GM12892 (cell line): ENCODE measurements at regions not wholly inside any gene's neighbourhood (a gene's known extent, or its start where the extent isn't known, plus 50 kb on each side); places are given as distances from the start of the nearest gene placed in this dataset.

Source experiments
- POLR2A ChIP-seq: IDR thresholded peaks from 2 replicates; pipeline ENCODE4 v1.6.1; 2011; ENCODE audit warnings: low read depth, low read length, control low read depth
- TAF1 ChIP-seq: IDR thresholded peaks from 2 replicates; pipeline ENCODE4 v1.6.1; 2011; ENCODE audit warnings: low read depth, mild to moderate bottlenecking, control low read depth, low read length, borderline replicate concordance

DNA sequence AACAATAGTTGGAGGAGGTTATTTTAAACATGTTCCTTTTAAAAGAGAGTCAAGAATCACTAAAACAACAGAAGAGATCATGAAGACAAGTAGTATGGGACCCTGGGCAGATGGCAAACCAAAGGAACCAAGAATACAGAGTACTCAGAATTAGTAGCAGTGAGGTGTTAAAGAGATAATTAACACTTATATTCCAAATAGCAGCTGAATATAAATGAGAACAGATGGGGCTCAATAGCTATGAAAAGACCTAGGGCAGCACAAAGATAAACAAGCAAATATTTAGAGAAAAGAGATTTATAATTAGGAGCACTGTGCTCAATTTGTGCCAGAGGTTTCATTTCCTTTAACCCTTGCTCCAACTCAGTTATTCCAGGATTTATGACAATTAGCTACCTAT is 159.1 kb downstream of the FAM114A2 start:
- TF ChIP-seq POLR2A (no peak), TAF1 (no peak)
